CD4-positive, alpha-beta T cell (primary cell): ENCODE measurements at regions not wholly inside any gene's neighbourhood (a gene's known extent, or its start where the extent isn't known, plus 50 kb on each side); places are given as distances from the start of the nearest gene placed in this dataset.

Experiments used
- ATAC-seq: fragments of 200-7000 bp; cut with Tn5 transposase; one replicate; pipeline ENCODE4 v1.10.0; 2022; ENCODE audit warnings: mild to moderate bottlenecking; ENCODE audit not compliant: poor library complexity
- CTCF ChIA-PET: fragments of 350-600 bp; sonication (Branson Sonifier 250); formaldehyde crosslinking; loops from one replicate; lab custom pipeline; 2021; ENCODE audit warnings: antibody characterized with exemption, inconsistent platforms; lab: Charles Lee
- POLR2A ChIA-PET: fragments of 350-600 bp; sonication (Branson Sonifier 250); formaldehyde crosslinking; loops from one replicate; lab custom pipeline; 2021; ENCODE audit warnings: antibody characterized with exemption, inconsistent platforms; lab: Charles Lee
- DNase-seq, 14 experiments: peaks; one replicate each; pipeline ENCODE4 v3.0.0-alpha.2; 2013 to 2020; ENCODE audit warnings: mixed read lengths in 2 of 14
- H3K27ac ChIP-seq, 2 donors: one replicate each; pipeline versions ENCODE4 v1.5.1 to v1.7.0; 2013; ENCODE audit warnings: low read length in 2 of 2, low read depth in 1 of 2, mild to moderate bottlenecking in 1 of 2
- H3K27me3 ChIP-seq, 2 experiments: 1 replicate in 1 of 2; 2 replicates in 1 of 2; pipeline versions ENCODE4 v1.6.1 to v1.7.0; 2013; ENCODE audit warnings: low read length in 2 of 2, control low read depth in 1 of 2, mild to moderate bottlenecking in 1 of 2, moderate library complexity in 1 of 2; ENCODE audit not compliant: insufficient read depth in 2 of 2, control insufficient read depth in 1 of 2
- H3K36me3 ChIP-seq: one replicate; pipeline ENCODE4 v1.6.1; 2013; ENCODE audit warnings: low read length, control low read depth; ENCODE audit not compliant: insufficient read depth
- H3K4me1 ChIP-seq: one replicate; pipeline ENCODE4 v1.6.1; 2013; ENCODE audit warnings: low read length, control low read depth; ENCODE audit not compliant: insufficient read depth
- H3K4me3 ChIP-seq: one replicate; pipeline ENCODE4 v1.5.1; 2013; ENCODE audit warnings: mild to moderate bottlenecking, low read length, moderate library complexity
- H3K9me3 ChIP-seq, 2 experiments: 1 replicate in 1 of 2; 2 replicates in 1 of 2; pipeline versions ENCODE4 v1.6.1 to v1.7.0; 2013; ENCODE audit warnings: low read length in 2 of 2, mild to moderate bottlenecking in 2 of 2, control low read depth in 1 of 2, moderate library complexity in 1 of 2; ENCODE audit not compliant: control insufficient read depth in 1 of 2, insufficient read depth in 1 of 2
- H3K27ac Mint-ChIP-seq: one replicate; pipeline ENCODE4 v1.8.0; 2020; ENCODE audit warnings: mixed read lengths
- H3K27me3 Mint-ChIP-seq: one replicate; pipeline ENCODE4 v1.8.0; 2021; ENCODE audit warnings: mixed read lengths
- H3K36me3 Mint-ChIP-seq: one replicate; pipeline ENCODE4 v1.8.0; 2021; ENCODE audit warnings: low read depth, mixed read lengths
- H3K4me1 Mint-ChIP-seq: one replicate; pipeline ENCODE4 v1.8.0; 2021; ENCODE audit warnings: low read depth, mixed read lengths
- H3K4me3 Mint-ChIP-seq: one replicate; pipeline ENCODE4 v1.8.0; 2020; ENCODE audit warnings: mild to moderate bottlenecking, mixed read lengths
- H3K9me3 Mint-ChIP-seq: one replicate; pipeline ENCODE4 v1.8.0; 2020; ENCODE audit warnings: mixed read lengths
- intact Hi-C, 2 experiments: fragments of 100-400 bp; cut with DNase I in 1 of 2; cut with micrococcal nuclease in 1 of 2; formaldehyde crosslinking; loops; one replicate each; pipeline versions ENCODE4 v1.15.1 to v1.9.0; 2023 to 2025; cut with DNase I, micrococcal nuclease
- TF ChIP-seq, protein P1 (sequence below): fragments of 200-600 bp; IDR thresholded peaks from one replicate; pipeline ENCODE4 v1.8.0; 2022; ENCODE audit warnings: antibody characterized with exemption, mild to moderate bottlenecking

DNA sequence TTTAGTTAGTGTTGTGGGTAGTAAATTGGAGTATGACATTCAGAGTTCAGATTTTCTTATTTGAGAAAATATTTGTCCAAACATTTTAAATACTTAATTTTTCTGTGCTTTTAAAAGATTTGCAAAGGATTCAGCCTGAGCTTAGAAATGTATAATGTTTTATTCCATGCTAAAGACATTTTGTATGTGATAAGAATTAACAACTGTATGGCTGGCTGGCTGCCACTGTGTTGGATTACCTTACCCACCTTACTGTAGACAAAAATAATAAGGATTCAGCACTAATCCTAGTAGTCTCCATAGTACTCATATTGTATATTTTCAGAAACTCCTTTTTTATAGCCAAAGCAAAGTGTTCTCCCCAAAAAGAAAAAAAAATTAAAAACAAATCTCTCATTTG lies 74.8 kb downstream of the TANC2 start:
- intact Hi-C loops: no loop called here
- Mint-ChIP-seq H3K4me1 (peaks cover 8% of the 10 kb centered on the region), H3K36me3 (no peaks in the 10 kb centered on the region), H3K4me3 (no peak overlapping the region), H3K27me3 (no peaks in the 10 kb centered on the region), H3K9me3 (no peaks in the 10 kb centered on the region), H3K27ac (no peak overlapping the region)
- Histone ChIP-seq H3K9me3 (no peaks in the 10 kb centered on the region), H3K36me3 (no peaks in the 10 kb centered on the region), H3K4me3 (no peak overlapping the region), H3K27ac (no peak overlapping the region), H3K27me3 (no peaks in the 10 kb centered on the region), H3K4me1 (no peaks in the 10 kb centered on the region)
- TF ChIP-seq, protein P1, sequence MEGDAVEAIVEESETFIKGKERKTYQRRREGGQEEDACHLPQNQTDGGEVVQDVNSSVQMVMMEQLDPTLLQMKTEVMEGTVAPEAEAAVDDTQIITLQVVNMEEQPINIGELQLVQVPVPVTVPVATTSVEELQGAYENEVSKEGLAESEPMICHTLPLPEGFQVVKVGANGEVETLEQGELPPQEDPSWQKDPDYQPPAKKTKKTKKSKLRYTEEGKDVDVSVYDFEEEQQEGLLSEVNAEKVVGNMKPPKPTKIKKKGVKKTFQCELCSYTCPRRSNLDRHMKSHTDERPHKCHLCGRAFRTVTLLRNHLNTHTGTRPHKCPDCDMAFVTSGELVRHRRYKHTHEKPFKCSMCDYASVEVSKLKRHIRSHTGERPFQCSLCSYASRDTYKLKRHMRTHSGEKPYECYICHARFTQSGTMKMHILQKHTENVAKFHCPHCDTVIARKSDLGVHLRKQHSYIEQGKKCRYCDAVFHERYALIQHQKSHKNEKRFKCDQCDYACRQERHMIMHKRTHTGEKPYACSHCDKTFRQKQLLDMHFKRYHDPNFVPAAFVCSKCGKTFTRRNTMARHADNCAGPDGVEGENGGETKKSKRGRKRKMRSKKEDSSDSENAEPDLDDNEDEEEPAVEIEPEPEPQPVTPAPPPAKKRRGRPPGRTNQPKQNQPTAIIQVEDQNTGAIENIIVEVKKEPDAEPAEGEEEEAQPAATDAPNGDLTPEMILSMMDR: no peak
- POLR2A ChIA-PET: no interaction called here
- ATAC-seq (no peak), DNase-seq (no peak)
- CTCF ChIA-PET: no interaction called here

- Mint-ChIP-seq H3K9me3 (no peaks in the 10 kb centered on the region), H3K27me3 (no peaks in the 10 kb centered on the region), H3K4me3 (no peak overlapping the region), H3K27ac (no peak overlapping the region), H3K4me1 (peaks cover 5% of the 10 kb centered on the region), H3K36me3 (no peaks in the 10 kb centered on the region)
- Histone ChIP-seq H3K9me3 (no peaks in the 10 kb centered on the region), H3K27me3 (no peaks in the 10 kb centered on the region), H3K4me1 (no peaks in the 10 kb centered on the region), H3K36me3 (no peaks in the 10 kb centered on the region), H3K4me3 (no peak overlapping the region), H3K27ac (no peak overlapping the region)
- ChIA-PET POLR2A (no interaction called here), CTCF (no interaction called here)
- TF ChIP-seq, protein P1: no peak
- intact Hi-C loops: no loop called here
- DNase-seq: no peak
- no peak for ATAC-seq
Observed at GRCh38 chr17:63041251-63041650, 75.2 kb downstream of the TANC2 start.

GRCh38 chr17:63041722-63042121 lies 75.7 kb downstream of the TANC2 start:
- POLR2A ChIA-PET: no interaction called here

More at GRCh38 chr17:63041722-63042121, 75.7 kb downstream of the TANC2 start:
- CTCF ChIA-PET: no interaction called here
- Mint-ChIP-seq H3K4me3 (no peak overlapping the region), H3K4me1 (peaks cover 5% of the 10 kb centered on the region), H3K27me3 (no peaks in the 10 kb centered on the region), H3K36me3 (no peaks in the 10 kb centered on the region), H3K27ac (no peak overlapping the region), H3K9me3 (no peaks in the 10 kb centered on the region)
- DNase-seq (no peak), ATAC-seq (no peak)
- Histone ChIP-seq H3K9me3 (no peaks in the 10 kb centered on the region), H3K27ac (no peak overlapping the region), H3K4me1 (no peaks in the 10 kb centered on the region), H3K4me3 (no peak overlapping the region), H3K36me3 (no peaks in the 10 kb centered on the region), H3K27me3 (no peaks in the 10 kb centered on the region)
- intact Hi-C loops: no loop called here
- TF ChIP-seq, protein P1: no peak
